ENCODE measurements at regions not wholly inside any gene's neighbourhood (a gene's known extent, or its start where the extent isn't known, plus 50 kb on each side); places are given as distances from the start of the nearest gene placed in this dataset.

DNA sequence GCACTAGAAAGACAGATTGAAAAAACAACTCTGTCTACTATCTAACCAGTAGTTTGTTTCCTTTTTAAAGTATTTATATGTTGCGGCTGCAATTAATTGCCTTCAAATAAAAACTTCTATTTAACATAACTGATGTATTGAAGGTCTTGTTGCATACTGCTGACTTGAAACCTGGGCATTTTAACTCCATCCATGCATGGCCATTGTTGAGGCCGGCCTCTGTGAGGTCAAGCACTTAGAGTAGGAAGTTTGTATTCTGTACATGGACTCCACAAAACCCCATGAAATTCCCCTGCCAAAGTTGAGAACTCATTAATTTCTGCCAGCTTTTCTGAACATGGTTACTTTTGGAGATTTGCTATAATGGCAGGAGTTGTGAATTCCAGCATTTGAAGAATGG lies 150.6 kb downstream of the GAS1 start:
- TF ChIP-seq EZH2 (IDR thresholded peaks at IDR 0.05; ENCODE audit: borderline replicate concordance, insufficient read depth, low read depth, low read length, poor library complexity, severe bottlenecking): no peak
- TF ChIP-seq, protein P1, sequence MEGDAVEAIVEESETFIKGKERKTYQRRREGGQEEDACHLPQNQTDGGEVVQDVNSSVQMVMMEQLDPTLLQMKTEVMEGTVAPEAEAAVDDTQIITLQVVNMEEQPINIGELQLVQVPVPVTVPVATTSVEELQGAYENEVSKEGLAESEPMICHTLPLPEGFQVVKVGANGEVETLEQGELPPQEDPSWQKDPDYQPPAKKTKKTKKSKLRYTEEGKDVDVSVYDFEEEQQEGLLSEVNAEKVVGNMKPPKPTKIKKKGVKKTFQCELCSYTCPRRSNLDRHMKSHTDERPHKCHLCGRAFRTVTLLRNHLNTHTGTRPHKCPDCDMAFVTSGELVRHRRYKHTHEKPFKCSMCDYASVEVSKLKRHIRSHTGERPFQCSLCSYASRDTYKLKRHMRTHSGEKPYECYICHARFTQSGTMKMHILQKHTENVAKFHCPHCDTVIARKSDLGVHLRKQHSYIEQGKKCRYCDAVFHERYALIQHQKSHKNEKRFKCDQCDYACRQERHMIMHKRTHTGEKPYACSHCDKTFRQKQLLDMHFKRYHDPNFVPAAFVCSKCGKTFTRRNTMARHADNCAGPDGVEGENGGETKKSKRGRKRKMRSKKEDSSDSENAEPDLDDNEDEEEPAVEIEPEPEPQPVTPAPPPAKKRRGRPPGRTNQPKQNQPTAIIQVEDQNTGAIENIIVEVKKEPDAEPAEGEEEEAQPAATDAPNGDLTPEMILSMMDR (IDR thresholded peaks at IDR 0.05): no peak
